ENCODE measurements at regions not wholly inside any gene's neighbourhood (a gene's known extent, or its start where the extent isn't known, plus 50 kb on each side); places are given as distances from the start of the nearest gene placed in this dataset.
"Not testable (repeated sequence)": the region's sequence is repeated elsewhere in the genome, so short reads cannot be mapped to it uniquely, and the experiment has no call there.

GRCh38 chr3:84692261-84692660 lies 266.5 kb upstream of the CADM2 start:
- Histone ChIP-seq H3K4me2 (no peak overlapping the region), H3K9me3 (no peaks in the 10 kb centered on the region), H3K27ac (no peak overlapping the region), H3K4me3 (no peak overlapping the region), H3K4me1 (no peaks in the 10 kb centered on the region)
- TF ChIP-seq RFX5 (IDR thresholded peaks at IDR 0.05) (no peak), ESRRA (IDR thresholded peaks at IDR 0.05; ENCODE audit: borderline replicate concordance, low read length) (no peak), EP300 (IDR thresholded peaks at IDR 0.05) (no peak), JUNB (IDR thresholded peaks at IDR 0.05) (no peak), CBX8 (IDR thresholded peaks at IDR 0.05) (no peak), SMC3 (IDR thresholded peaks at IDR 0.05) (no peak), HDAC2 (IDR thresholded peaks at IDR 0.05) (no peak), FOXS1 (CRISPR knock-in tag; IDR thresholded peaks at IDR 0.05) (no peak), MYC (IDR thresholded peaks at IDR 0.05; ENCODE audit: borderline replicate concordance, low read length) (no peak), KDM5A (IDR thresholded peaks at IDR 0.05) (no peak), HOXB13 (CRISPR knock-in tag; IDR thresholded peaks at IDR 0.05; ENCODE audit: low read depth) (no peak), ZFP36 (IDR thresholded peaks at IDR 0.05; ENCODE audit: borderline replicate concordance, partially characterized antibody) (no peak), MAFK (IDR thresholded peaks at IDR 0.05; ENCODE audit: partially characterized antibody) (no peak), RNF2 (IDR thresholded peaks at IDR 0.05; ENCODE audit: borderline replicate concordance, low read depth) (no peak), FOSL2 (IDR thresholded peaks at IDR 0.05) (no peak), FOSL2 (CRISPR knock-in tag; IDR thresholded peaks at IDR 0.05) (no peak), ATOH8 (CRISPR knock-in tag; IDR thresholded peaks at IDR 0.05; ENCODE audit: low read depth) (no peak)
- TF ChIP-seq, protein P1, sequence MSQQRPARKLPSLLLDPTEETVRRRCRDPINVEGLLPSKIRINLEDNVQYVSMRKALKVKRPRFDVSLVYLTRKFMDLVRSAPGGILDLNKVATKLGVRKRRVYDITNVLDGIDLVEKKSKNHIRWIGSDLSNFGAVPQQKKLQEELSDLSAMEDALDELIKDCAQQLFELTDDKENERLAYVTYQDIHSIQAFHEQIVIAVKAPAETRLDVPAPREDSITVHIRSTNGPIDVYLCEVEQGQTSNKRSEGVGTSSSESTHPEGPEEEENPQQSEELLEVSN (IDR thresholded peaks at IDR 0.05; ENCODE audit: borderline replicate concordance, low read depth) = no peak
- ATAC-seq (no peak), DNase-seq (ENCODE audit: low read depth in 1 of 2, low spot score in 1 of 2) (peak in 1 of 2 experiments; percentile 7), FAIRE-seq (no peak)
- 0% methylated on average over 1 of the region's 2 CpGs for WGBS (ENCODE audit: missing lambda C conversion rate)
- ChIA-PET POLR2A (no interaction called here), CTCF (no interaction called here)

- DNase-seq (ENCODE audit: low read depth in 1 of 2, low spot score in 1 of 2); H3K9me3 ChIP-seq; H3K4me3 ChIP-seq; H3K4me2 ChIP-seq; H3K4me1 ChIP-seq; CTCF ChIA-PET; FAIRE-seq; H3K27ac ChIP-seq; ATAC-seq; POLR2A ChIA-PET: not testable (repeated sequence)
- 0% methylated on average over 1 of the region's 1 CpG for WGBS (ENCODE audit: missing lambda C conversion rate)
Observed at GRCh38 chr3:84710288-84710687, 248.5 kb upstream of the CADM2 start.

DNA sequence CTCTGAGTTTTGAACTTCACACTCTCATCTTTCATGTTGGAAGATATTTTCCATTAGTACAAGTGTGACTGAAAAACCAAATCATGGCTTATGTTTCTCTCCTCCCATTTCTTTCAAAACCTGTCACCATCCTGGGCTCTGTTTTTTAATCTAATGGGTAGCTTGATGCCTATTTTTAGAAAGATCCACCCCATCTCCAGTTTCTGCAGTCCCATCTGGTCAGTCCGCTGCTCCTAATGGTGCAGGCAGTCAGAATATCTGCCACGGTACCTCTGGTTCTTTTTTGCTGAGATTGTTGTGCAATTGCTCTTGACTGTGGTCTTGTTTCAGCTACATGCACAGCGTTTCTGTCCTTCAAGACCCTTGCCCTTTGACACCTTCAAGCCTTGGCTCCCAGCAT lies 240.9 kb upstream of the CADM2 start:
- ATAC-seq = no peak

GRCh38 chr3:84724877-84725276 lies 233.9 kb upstream of the CADM2 start:
- ATAC-seq (peak; percentile 72 to 84; a peak in 5 of 6 replicates), FAIRE-seq (no peak), DNase-seq (ENCODE audit: low read depth in 1 of 2, low spot score in 1 of 2) (peak; percentile 7 to 53)
- CTCF ChIA-PET = no interaction called here
- POLR2A ChIA-PET = no interaction called here
- Histone ChIP-seq H3K9me3 (no peaks in the 10 kb centered on the region), H3K4me3 (no peak overlapping the region), H3K4me1 (no peaks in the 10 kb centered on the region), H3K4me2 (no peak overlapping the region), H3K27ac (no peak overlapping the region)
- TF ChIP-seq FOSL2 (IDR thresholded peaks at IDR 0.05) = no peak
- peak; percentile 66 for TF ChIP-seq FOSL2 (CRISPR knock-in tag; IDR thresholded peaks at IDR 0.05)
- no peak for TF ChIP-seq HOXB13 (CRISPR knock-in tag; IDR thresholded peaks at IDR 0.05; ENCODE audit: low read depth)
- no peak for TF ChIP-seq ZNF302 (CRISPR knock-in tag; IDR thresholded peaks at IDR 0.05)
- WGBS (ENCODE audit: missing lambda C conversion rate) = 4% methylated on average over 4 of the region's 4 CpGs

More for the DNA sequence above, 240.9 kb upstream of the CADM2 start:
- no peaks in the 10 kb centered on the region for H3K4me1 ChIP-seq
- no peak for FAIRE-seq
- CTCF ChIA-PET = no interaction called here
- TF ChIP-seq GATA3 (IDR thresholded peaks at IDR 0.05; ENCODE audit: borderline replicate concordance) (no peak), JUNB (IDR thresholded peaks at IDR 0.05) (no peak)
- TF ChIP-seq, protein P1 (IDR thresholded peaks at IDR 0.05; ENCODE audit: borderline replicate concordance, low read depth) = no peak
- 13% methylated on average over 3 of the region's 3 CpGs for WGBS (ENCODE audit: missing lambda C conversion rate)
- H3K4me2 ChIP-seq = no peak overlapping the region
- POLR2A ChIA-PET = no interaction called here
- no peaks in the 10 kb centered on the region for H3K9me3 ChIP-seq
- no peak overlapping the region for H3K27ac ChIP-seq
- no peak overlapping the region for H3K4me3 ChIP-seq
- no peak for DNase-seq (ENCODE audit: low read depth in 1 of 2, low spot score in 1 of 2)

Data from A549 (cell line).